ENCODE measurements at regions not wholly inside any gene's neighbourhood (a gene's known extent, or its start where the extent isn't known, plus 50 kb on each side); places are given as distances from the start of the nearest gene placed in this dataset.

DNA sequence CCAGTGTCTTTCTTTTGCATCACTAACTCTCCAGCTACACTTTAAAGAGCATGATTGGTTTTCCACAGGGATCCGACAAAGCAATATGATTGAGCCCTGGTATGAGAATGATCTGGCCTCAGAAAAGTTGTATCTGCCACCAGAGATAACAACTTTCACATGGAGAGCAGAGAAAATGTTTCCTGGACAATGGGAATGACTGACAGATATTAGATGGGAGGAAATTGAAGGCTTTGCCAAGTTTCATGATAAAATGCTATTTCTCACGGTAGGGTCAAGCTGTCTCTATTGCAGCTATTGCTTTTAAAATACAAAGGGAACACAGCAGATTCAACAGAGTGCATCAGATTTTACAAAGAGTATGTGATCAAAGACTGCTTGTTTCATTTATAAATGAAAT is 56.4 kb upstream of the GLIS3 start:
- ChIA-PET CTCF (no interaction called here), POLR2A (no interaction called here)
- no peak for TF ChIP-seq HDGF (IDR thresholded peaks at IDR 0.05; ENCODE audit: borderline replicate concordance)
- TF ChIP-seq TARDBP (IDR thresholded peaks at IDR 0.05): no peak
- no peak for TF ChIP-seq FOXA1 (IDR thresholded peaks at IDR 0.05)
- no peak for TF ChIP-seq SP1 (IDR thresholded peaks at IDR 0.05)
- no peak for TF ChIP-seq CTBP1 (IDR thresholded peaks at IDR 0.05; ENCODE audit: borderline replicate concordance)
- no peak for TF ChIP-seq BHLHE40 (IDR thresholded peaks at IDR 0.05; ENCODE audit: borderline replicate concordance)
- no peak for TF ChIP-seq SUZ12 (IDR thresholded peaks at IDR 0.05)
- TF ChIP-seq L3MBTL2 (conservative IDR thresholded peaks at IDR 0.05): no peak
- TF ChIP-seq ARNT (IDR thresholded peaks at IDR 0.05): no peak
- no peak for TF ChIP-seq ELF4 (IDR thresholded peaks at IDR 0.05)
- no peak for TF ChIP-seq FOXK2 (IDR thresholded peaks at IDR 0.05)
- TF ChIP-seq, protein P1, sequence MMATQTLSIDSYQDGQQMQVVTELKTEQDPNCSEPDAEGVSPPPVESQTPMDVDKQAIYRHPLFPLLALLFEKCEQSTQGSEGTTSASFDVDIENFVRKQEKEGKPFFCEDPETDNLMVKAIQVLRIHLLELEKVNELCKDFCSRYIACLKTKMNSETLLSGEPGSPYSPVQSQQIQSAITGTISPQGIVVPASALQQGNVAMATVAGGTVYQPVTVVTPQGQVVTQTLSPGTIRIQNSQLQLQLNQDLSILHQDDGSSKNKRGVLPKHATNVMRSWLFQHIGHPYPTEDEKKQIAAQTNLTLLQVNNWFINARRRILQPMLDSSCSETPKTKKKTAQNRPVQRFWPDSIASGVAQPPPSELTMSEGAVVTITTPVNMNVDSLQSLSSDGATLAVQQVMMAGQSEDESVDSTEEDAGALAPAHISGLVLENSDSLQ (IDR thresholded peaks at IDR 0.05): no peak
- DNase-seq (ENCODE audit: extremely low spot score): no peak

DNA sequence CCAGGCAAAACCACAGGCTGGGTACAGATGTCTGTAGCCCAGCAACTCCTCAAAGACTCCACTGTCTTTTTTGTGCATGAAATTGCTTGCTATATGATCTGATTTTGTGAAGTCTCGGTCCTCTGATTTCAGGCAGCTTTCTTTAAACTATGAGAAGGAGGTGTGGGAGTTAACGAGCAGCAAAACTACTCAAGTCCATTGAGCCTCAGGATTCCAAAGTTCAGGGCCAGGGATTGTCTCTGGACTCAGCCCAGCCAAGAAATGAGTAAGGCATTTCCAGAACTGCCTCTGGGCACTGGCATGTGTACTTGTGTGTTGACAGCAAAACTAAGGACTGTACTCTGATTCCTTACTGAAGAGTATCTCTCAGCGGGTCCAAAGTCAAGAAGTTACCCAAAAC is 53.4 kb upstream of the GLIS3 start:
- no peak for DNase-seq (ENCODE audit: extremely low spot score)
- CTCF ChIA-PET: no interaction called here

DNA sequence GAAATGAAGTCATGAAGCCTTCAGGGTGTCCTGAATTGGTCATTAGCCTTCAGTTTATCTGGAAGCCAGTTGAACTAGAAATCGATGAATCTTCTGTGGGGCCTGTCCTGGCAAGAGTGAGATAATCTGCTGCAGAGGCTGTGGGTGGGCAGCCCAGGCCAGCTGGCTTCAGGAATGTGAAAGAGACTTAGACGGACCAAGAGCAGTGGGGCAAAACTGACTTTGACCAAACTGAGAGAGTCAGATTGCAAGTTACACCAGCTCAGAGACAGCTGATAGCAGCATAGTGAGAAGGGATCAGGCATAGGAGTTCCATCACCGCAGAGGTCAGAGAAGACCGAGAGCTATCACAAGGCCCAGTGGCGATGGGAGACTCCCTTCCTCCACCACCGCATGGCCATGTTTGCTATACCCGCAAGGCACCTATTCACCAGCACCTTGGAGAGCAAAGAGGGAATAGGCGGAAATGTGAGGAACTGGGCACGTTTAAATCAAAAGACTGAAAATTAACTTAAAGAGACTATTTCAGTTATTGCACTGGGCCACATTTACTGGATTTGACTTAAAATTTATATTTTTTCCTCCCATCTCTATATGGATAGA is 50.0 kb upstream of the GLIS3 start:
- ChIA-PET CTCF (no interaction called here), POLR2A (no interaction called here)
- TF ChIP-seq FOXM1 (IDR thresholded peaks at IDR 0.05; ENCODE audit: borderline replicate concordance) (no peak), ELF4 (IDR thresholded peaks at IDR 0.05) (no peak), SP1 (IDR thresholded peaks at IDR 0.05) (no peak), TARDBP (IDR thresholded peaks at IDR 0.05) (no peak), FOXK2 (IDR thresholded peaks at IDR 0.05) (no peak)
- no peak for DNase-seq (ENCODE audit: extremely low spot score)

More for the DNA sequence above, 53.4 kb upstream of the GLIS3 start:
- POLR2A ChIA-PET: no interaction called here
- no peak for TF ChIP-seq TARDBP (IDR thresholded peaks at IDR 0.05)
- TF ChIP-seq HDGF (IDR thresholded peaks at IDR 0.05; ENCODE audit: borderline replicate concordance): no peak
- TF ChIP-seq NFRKB (IDR thresholded peaks at IDR 0.05): no peak
- no peak for TF ChIP-seq CTBP1 (IDR thresholded peaks at IDR 0.05; ENCODE audit: borderline replicate concordance)
- no peak for TF ChIP-seq SP1 (IDR thresholded peaks at IDR 0.05)
- TF ChIP-seq ELF4 (IDR thresholded peaks at IDR 0.05): no peak
- no peak for TF ChIP-seq SUZ12 (IDR thresholded peaks at IDR 0.05)
- TF ChIP-seq FOXK2 (IDR thresholded peaks at IDR 0.05): no peak
- TF ChIP-seq, protein P1 (IDR thresholded peaks at IDR 0.05): no peak
- no peak for TF ChIP-seq L3MBTL2 (conservative IDR thresholded peaks at IDR 0.05)
- TF ChIP-seq FOXA1 (IDR thresholded peaks at IDR 0.05): no peak
